Activated CD4-positive, alpha-beta T cell treated with anti-CD3 and anti-CD28 coated beads, Interleukin-2, Interleukin-4, amounts not matched to agents 100 ng/mL and 50 ng/mL, durations not matched to agents 16 hours and 8 hours (primary cell): ENCODE measurements at regions not wholly inside any gene's neighbourhood (a gene's known extent, or its start where the extent isn't known, plus 50 kb on each side); places are given as distances from the start of the nearest gene placed in this dataset.
"Not testable (repeated sequence)": the region's sequence is repeated elsewhere in the genome, so short reads cannot be mapped to it uniquely, and the experiment has no call there.

ENCODE experiments used
- DNase-seq: peaks from one replicate; pipeline ENCODE4 v3.0.0-alpha.2; 2020; ENCODE audit warnings: low spot score

GRCh38 chr4:34861666-34862065 lies 1382.6 kb downstream of the ARAP2 start:
- DNase-seq: no peak

GRCh38 chr4:34878961-34879360 lies 1365.4 kb downstream of the ARAP2 start:
- no peak for DNase-seq

DNA sequence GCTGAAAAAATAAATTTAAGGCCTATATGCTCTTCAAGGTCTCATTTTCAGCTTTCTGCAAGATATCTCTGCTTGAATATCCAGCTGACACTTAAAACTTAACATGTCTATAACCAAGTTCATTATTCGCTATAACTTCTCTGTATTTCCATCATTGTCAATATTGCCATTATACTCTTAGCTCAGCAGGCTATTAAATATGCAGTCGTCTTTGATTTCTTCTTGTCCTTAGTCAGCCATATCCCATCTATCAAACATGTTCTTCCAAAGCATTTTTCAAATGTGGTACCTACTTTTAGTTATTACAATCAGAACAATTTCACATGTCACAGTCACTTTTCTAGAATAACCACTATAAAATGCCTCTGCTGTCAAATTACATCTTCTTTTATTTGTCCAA lies 1364.1 kb downstream of the ARAP2 start:
- no peak for DNase-seq

DNA sequence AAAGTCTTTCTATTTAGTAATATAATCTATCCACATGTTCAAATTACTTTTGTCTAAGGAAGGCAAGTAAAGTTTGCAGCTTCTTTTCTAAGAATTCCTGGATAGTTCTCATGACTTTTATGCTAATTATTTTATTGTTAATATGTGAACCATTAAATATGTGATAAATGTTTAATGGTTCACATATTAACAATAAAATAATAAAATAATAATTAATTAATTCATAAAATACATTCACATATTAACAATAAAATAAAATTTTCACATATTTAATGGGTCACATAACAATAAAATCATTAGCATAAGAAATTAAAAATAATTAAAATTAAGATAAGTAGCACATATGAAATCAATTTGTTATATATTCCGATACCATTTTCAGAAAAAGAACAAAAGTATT lies 1352.4 kb downstream of the ARAP2 start:
- no peak for DNase-seq

DNA sequence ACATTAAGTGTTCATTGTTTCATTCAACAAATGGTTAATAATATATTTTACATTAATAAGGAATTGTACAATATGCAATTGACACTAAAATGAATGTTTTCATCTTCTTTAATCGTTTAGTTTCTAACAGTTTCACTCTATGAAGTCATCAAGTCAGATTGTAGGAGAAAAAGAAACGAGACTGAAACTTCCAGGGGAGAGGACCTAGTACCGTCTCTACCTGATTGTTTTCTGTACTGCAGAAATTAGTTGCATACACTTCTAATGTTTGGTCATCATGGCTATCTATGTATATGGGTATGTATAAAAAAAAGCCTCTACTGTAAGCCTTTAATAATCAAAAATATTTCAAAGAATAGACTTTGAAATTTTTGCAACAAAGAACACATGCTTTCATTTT lies 1350.9 kb downstream of the ARAP2 start:
- DNase-seq: no peak

DNA sequence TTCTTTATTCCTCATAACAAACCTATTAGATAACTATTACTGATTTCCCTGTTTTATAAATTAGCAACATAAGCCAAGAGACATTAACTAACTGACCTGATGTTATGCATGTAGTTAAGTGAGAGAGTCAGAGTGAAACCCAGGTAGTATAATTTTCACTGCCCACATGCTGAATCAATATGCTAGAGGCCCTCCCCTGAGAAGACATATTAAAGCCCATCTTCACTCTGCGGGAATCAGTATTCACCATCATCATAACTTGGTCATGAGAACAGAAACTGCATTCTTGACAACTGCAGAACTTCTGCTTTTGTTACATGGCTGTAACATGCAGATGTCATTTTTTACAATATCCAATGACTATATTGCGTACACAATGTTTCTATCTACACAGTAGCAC lies 1324.3 kb downstream of the ARAP2 start:
- DNase-seq: no peak

- DNase-seq: no peak
These were observed 1322.9 kb downstream of the ARAP2 start for GRCh38 chr4:34921391-34921790.

DNA sequence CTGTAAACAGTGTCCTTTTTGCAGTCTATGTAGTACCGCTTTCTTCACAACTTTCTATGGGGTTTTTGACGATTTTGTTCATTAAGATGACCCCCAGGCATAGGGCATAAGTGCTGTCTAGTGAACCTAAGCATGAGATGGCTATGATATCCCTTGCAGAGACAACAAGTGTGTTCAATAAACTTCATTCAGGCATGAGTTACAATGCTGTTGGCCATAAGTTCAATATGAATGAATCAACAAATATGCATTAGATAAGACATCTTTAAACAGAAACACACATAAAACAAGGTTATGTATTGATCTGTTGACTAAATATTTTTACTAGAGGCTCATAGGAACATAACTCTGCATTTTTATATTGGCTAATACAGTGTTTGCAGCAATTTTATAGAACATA lies 1322.0 kb downstream of the ARAP2 start:
- DNase-seq: no peak

DNA sequence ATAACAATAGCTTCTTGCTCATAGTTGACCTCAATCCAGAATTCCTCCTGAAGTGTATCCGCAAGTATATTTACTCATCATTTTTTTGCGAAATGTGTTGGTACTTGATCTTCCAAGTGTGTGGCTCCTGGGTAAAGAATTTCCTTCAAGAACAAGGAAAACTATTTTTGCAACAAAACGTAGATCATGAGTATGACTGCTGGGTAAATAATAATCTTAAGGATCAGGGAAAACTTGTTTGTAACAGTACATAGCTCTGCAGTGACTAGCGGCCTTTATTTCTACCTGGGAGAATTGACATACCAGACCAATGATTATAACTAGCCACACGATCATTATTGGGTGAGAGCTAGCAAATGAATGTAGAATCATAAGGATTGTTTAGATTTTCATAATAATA lies 1311.7 kb downstream of the ARAP2 start:
- no peak for DNase-seq

DNA sequence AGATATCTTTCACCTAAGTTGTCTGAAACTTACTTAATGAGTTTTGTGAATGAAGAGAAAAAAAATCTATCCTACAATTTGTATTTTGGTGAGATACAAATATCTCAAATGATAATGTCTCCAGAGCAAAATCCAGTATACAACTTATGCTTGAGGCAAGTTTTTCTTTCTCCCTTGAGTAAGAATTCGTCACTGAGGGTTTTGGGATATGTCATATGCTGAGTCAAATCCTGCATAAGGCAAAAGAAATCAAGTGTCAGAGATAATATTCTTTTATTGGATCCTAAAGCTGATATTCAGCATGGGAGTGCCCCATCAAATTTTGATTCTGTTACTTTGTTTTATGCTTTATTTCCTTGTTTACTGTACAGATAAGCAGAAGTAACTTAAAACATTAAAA lies 1308.6 kb downstream of the ARAP2 start:
- DNase-seq: no peak

DNA sequence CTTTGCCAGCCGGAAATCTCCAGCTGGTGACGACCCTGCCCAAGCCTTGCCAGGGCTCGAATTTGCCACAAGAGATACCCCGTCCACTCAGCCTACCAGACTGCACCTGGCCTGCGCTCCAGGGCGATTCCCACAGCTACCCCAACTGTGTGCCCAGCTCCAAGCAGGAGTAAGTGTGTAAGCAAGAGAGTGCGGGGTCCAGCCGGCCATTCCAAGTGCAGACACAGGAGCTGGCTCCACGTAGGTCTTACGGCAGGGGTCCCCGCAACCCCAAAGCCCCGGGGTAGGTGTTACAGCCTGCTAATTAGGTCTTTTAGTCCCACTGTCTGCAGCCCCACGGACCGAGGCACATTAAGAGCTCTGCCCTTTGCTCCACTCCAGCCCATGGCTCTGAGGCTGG lies 1305.2 kb downstream of the ARAP2 start:
- no peak for DNase-seq

DNA sequence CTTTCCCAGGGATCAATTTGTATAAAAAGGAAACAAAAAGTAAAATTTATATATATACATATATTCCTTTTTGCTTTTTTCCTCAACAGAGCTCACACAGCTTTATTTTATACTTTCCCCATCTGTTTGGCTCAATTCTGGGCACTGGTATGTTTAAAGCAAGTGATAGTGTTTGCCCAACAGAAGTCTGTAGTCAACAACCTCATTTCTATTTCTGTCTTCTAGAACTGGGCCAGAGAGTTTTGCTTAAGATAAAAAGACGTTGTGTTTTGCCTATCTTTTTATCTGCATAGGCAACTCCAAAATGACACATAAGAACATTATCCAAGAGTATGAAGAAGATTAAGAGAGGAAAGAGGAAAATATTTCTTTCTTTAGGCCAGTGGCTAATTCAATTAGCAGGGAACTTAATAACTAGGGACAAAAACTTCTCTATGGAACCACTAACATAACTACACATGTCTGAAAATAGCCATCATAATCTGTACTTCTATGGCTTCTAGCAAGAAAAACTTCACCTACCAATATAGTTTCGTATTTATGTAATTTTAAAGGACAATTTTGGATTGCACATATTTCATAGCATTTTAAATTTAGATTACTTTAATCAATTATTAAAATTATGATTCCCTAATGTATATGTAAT lies 1300.5 kb downstream of the ARAP2 start:
- DNase-seq: no peak

DNA sequence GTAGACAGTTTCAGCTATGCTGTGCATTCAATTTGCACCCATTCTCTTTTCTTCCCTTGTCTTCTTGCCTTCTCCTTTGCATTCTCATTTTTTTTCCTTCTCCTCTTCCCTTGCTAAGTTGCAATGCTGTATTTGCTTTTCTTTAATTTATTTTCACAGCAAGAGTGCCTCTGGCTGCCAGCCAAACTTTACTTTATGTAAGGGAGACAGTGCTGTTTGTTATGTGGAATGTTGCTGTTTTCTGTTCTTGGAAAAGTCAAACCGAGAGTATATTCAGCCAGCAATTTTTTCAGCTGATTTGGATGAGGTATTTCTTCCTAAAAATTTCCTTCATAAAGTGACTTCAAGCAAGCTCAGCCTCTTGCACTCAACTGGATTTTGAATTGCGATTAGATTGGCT lies 1293.4 kb downstream of the ARAP2 start:
- no peak for DNase-seq

GRCh38 chr4:34953145-34953799 lies 1291.0 kb downstream of the ARAP2 start:
- no peak for DNase-seq

GRCh38 chr4:34964613-34965012 lies 1279.7 kb downstream of the ARAP2 start:
- no peak for DNase-seq

GRCh38 chr4:34972189-34972588 lies 1272.1 kb downstream of the ARAP2 start:
- no peak for DNase-seq

- DNase-seq: no peak
These were observed 1270.5 kb downstream of the ARAP2 start for GRCh38 chr4:34973650-34974312.

DNA sequence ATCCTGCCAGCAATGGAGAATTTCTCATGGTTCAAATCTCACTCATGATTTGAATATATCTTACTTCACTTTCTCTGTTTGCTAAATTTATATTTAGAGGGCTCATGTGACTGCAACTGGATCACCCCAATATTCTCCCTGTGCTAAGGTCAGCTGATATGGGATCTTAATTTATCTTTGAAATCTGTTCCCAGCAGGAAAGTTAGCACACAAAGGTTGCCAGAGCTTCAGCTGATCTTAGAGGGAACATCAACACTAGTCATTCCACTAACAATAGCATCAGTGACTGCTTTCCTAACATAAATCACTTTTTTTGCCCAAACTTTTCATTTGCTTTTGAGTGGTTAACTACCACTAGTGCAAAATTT lies 1270.0 kb downstream of the ARAP2 start:
- no peak for DNase-seq

- not testable (repeated sequence) for DNase-seq
These were observed 1223.1 kb downstream of the ARAP2 start for GRCh38 chr4:35021222-35021621.

GRCh38 chr4:35025152-35025834 lies 1219.0 kb downstream of the ARAP2 start:
- no peak for DNase-seq

GRCh38 chr4:35038079-35038805 lies 1206.1 kb downstream of the ARAP2 start:
- no peak for DNase-seq

- no peak for DNase-seq
These were observed 1205.5 kb downstream of the ARAP2 start for GRCh38 chr4:35038845-35039244.
